Heart right ventricle (tissue), 16 donors: ENCODE measurements at regions not wholly inside any gene's neighbourhood (a gene's known extent, or its start where the extent isn't known, plus 50 kb on each side); places are given as distances from the start of the nearest gene placed in this dataset.
A peak's percentile ranks its signal among the peaks of the same experiment; 100 is the strongest.

ENCODE experiments used
- ATAC-seq, 8 donors: fragments of 200-7000 bp; cut with Tn5 transposase; one replicate each; pipeline ENCODE4 v1.9.1; 2020; ENCODE audit warnings: mild to moderate bottlenecking in 8 of 8, moderate library complexity in 8 of 8, moderate number of reproducible peaks in 1 of 8
- DNase-seq, 2 donors: peaks; one replicate each; pipeline ENCODE4 v3.0.0-alpha.2; 2020
- H3K27ac ChIP-seq, 10 donors: fragments of 200-600 bp; sonication (generic) in 2 of 10; one replicate each; pipeline versions ENCODE4 v1.5.0 to v1.8.0; 2020 to 2022; ENCODE audit warnings: mild to moderate bottlenecking in 3 of 10
- H3K27me3 ChIP-seq, 7 donors: fragments of 200-600 bp; one replicate each; pipeline ENCODE4 v1.8.0; 2021 to 2022; ENCODE audit warnings: mild to moderate bottlenecking in 2 of 7
- H3K36me3 ChIP-seq, 9 donors: fragments of 200-600 bp; sonication (generic) in 1 of 9; one replicate each; pipeline versions ENCODE4 v1.5.0 to v1.8.0; 2020 to 2022; ENCODE audit warnings: mild to moderate bottlenecking in 2 of 9
- H3K4me1 ChIP-seq, 9 donors: fragments of 200-600 bp; sonication (generic) in 1 of 9; one replicate each; pipeline versions ENCODE4 v1.5.0 to v1.8.0; 2020 to 2022; ENCODE audit warnings: mild to moderate bottlenecking in 4 of 9
- H3K4me3 ChIP-seq, 10 donors: fragments of 200-600 bp; sonication (generic) in 2 of 10; one replicate each; pipeline versions ENCODE4 v1.5.0 to v1.8.0; 2020 to 2022; ENCODE audit warnings: mild to moderate bottlenecking in 7 of 10, moderate library complexity in 2 of 10
- H3K9me3 ChIP-seq, 11 donors: fragments of 200-600 bp in 10 of 11; sonication (generic) in 2 of 11; one replicate each; pipeline versions ENCODE4 v1.5.0 to v1.8.0; 2013 to 2022; ENCODE audit warnings: mild to moderate bottlenecking in 2 of 11, control low read depth in 1 of 11, moderate library complexity in 1 of 11
- CTCF ChIP-seq, 9 donors: fragments of 200-600 bp; sonication (generic) in 2 of 9; IDR thresholded peaks; one replicate each; pipeline versions ENCODE4 v1.5.0 to v1.8.0; 2021 to 2022; ENCODE audit warnings: antibody characterized with exemption in 9 of 9, mild to moderate bottlenecking in 5 of 9, moderate library complexity in 1 of 9
- WGBS, 2 donors: extraction: QIAGEN DNeasy Blood & Tissue Kit; methylation state at CpG; one replicate each; pipeline ENCODE4 v1.1.7; 2013; ENCODE audit warnings: inconsistent platforms in 1 of 2; 5-methylcytosine and 5-hydroxymethylcytosine counted together
- intact Hi-C, 10 donors: fragments of 100-400 bp; cut with DNase I; formaldehyde crosslinking; loops; one replicate each; pipeline versions ENCODE4 v1.11.1 to v1.14.2; 2022
- donor health status: Arrhythmogenic right ventricular cardiomyopathy.
- donor health status: ischemic (EF 13 %, LVEDD 7.1; RV severe dilation, severe dysfunction).
- donor health status: healthy with polysubstance abuse.
- donor health status: DM: no; HTN: yes; CAD: no.
- donor health status: DM: no; HTN: no; CAD: no.
- donor health status: ischemic (EF 25% LVEDD 6.9; RV normal size, moderate dysfunction).
- donor health status: ischemic (EF 25% LVEDD 5.7; RV mildly dilated, moderate dysfunction).
- donor health status: healthy.
- donor health status: DM: yes; HTN: yes; CAD: no.
- donor health status: Ischemic cardiomyopathy.
- donor health status: ischemic (EF 35%, LVEDD 5.7; RV mildly dilated, moderate dysfunction).
- donor health status: nonischemic (EF 11% LVEDD 7.7; RV severe dilation, severe dysfunction).
- donor health status: DM: yes; HTN: yes; CAD: no.
- donor health status: PGD.
- donor health status: ischemic (EF 29% LVEDD 5.4; RV normal size, mild dysfunction).
- donor health status: nonischemic (EF 23%, LVEDD 6.1; RV moderate dilation, normal function).

- Histone ChIP-seq H3K4me1 (peaks cover 0 to 22% (median 0%) of the 10 kb centered on the region in 9 donors), H3K36me3 (no peaks in the 10 kb centered on the region), H3K9me3 (no peaks in the 10 kb centered on the region), H3K27me3 (no peaks in the 10 kb centered on the region), H3K27ac (no peak overlapping the region), H3K4me3 (no peak overlapping the region)
- 90 to 91% methylated on average over 1 of the region's 1 CpG for WGBS, 2 donors
- no peak for TF ChIP-seq CTCF (IDR thresholded peaks at IDR 0.05)
- intact Hi-C loops, result no loop called here
- DNase-seq (no peak), ATAC-seq (no peak)
Measured at GRCh38 chr5:66340786-66341185, 196.7 kb downstream of the SREK1 start.

GRCh38 chr5:66342341-66342880 is 198.3 kb downstream of the SREK1 start:
- DNase-seq, result no peak
- Histone ChIP-seq H3K4me3 (no peak overlapping the region), H3K4me1 (peaks cover 0 to 13% (median 0%) of the 10 kb centered on the region in 9 donors), H3K27ac (peak overlapping the region in 3 of 10 donors; percentile 12 to 30 (median 27)), H3K9me3 (no peaks in the 10 kb centered on the region), H3K27me3 (no peaks in the 10 kb centered on the region), H3K36me3 (no peaks in the 10 kb centered on the region)
- no peak for TF ChIP-seq CTCF (IDR thresholded peaks at IDR 0.05)
- intact Hi-C loops, result no loop called here
- no peak for ATAC-seq

DNA sequence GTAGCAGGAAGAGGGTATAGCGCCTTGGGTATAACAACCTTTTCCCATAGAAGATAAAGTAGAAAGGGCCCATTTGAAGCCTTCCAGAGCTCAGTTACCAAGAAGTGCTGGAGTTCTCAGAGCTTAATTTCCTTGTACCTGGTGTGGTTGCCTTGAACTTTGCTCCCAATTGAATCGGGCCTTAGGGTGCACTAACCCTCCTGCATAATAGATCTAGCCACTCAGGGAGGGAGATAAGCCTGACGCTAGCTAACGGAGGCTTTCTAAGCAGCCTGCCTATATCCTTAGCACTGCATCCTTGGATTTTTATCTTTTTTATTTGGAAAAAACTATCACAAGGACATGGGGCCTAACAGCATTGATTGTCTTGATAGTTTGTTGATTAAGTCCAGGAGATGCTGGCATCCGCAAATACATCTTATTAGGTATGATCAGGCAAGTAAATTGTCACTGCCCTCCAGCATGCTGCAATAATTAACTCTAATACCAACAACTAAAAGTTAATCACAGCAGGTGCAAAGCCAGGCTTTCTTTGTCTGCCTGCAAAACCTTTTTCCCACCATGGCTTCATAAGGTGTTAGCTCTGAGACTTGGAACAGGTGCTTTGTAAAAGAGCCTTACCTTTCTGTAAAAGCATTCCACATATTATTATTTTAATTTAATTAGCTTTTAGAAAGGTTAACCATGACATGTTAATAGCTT is 199.4 kb downstream of the SREK1 start:
- DNase-seq, result no peak
- Histone ChIP-seq H3K27me3 (no peaks in the 10 kb centered on the region), H3K4me3 (no peak overlapping the region), H3K27ac (peak overlapping the region in 4 of 10 donors; percentile 26 to 46 (median 28)), H3K36me3 (no peaks in the 10 kb centered on the region), H3K9me3 (no peaks in the 10 kb centered on the region), H3K4me1 (peaks cover 0 to 19% (median 7%) of the 10 kb centered on the region in 9 donors)
- no peak for ATAC-seq
- WGBS, 2 donors, result 72 to 79% methylated on average over 5 of the region's 5 CpGs
- no peak for TF ChIP-seq CTCF (IDR thresholded peaks at IDR 0.05)
- intact Hi-C loops, result no loop called here

GRCh38 chr5:66344544-66344943 is 200.4 kb downstream of the SREK1 start:
- no peaks in the 10 kb centered on the region for H3K9me3 ChIP-seq
- H3K4me1 ChIP-seq, result peaks cover 0 to 19% (median 9%) of the 10 kb centered on the region in 9 donors
- H3K4me3 ChIP-seq, result no peak overlapping the region
- DNase-seq (no peak), ATAC-seq (no peak)
- H3K36me3 ChIP-seq, result no peaks in the 10 kb centered on the region
- peak overlapping the region in 5 of 10 donors; percentile 1 to 86 (median 26) for H3K27ac ChIP-seq
- no peak for TF ChIP-seq CTCF (IDR thresholded peaks at IDR 0.05)
- 44 to 56% methylated on average over 1 of the region's 1 CpG for WGBS, 2 donors
- intact Hi-C loops, result no loop called here
- H3K27me3 ChIP-seq, result no peaks in the 10 kb centered on the region
